ACC112 (cell line): ENCODE measurements at regions not wholly inside any gene's neighbourhood (a gene's known extent, or its start where the extent isn't known, plus 50 kb on each side); places are given as distances from the start of the nearest gene placed in this dataset.
"Not testable (repeated sequence)": the region's sequence is repeated elsewhere in the genome, so short reads cannot be mapped to it uniquely, and the experiment has no call there.

Experiments
- H2AFZ ChIP-seq: fragments of 200-600 bp; sonication (generic); one replicate; pipeline ENCODE4 v1.6.0; 2017; ENCODE audit warnings: antibody characterized with exemption, low read length; ENCODE audit not compliant: unreplicated experiment
- H3K27ac ChIP-seq: fragments of 200-600 bp; sonication (generic); 2 replicates; pipeline ENCODE4 v1.5.1; 2014; ENCODE audit warnings: low read depth, mild to moderate bottlenecking, antibody characterized with exemption, low read length, moderate library complexity
- H3K27me3 ChIP-seq: fragments of 200-600 bp; sonication (generic); 2 replicates; pipeline ENCODE4 v1.6.1; 2014; ENCODE audit warnings: mild to moderate bottlenecking, antibody characterized with exemption, low read length, moderate library complexity, mixed read lengths; ENCODE audit not compliant: insufficient read depth
- H3K36me3 ChIP-seq: fragments of 200-600 bp; sonication (generic); 2 replicates; pipeline ENCODE4 v1.6.1; 2016; ENCODE audit warnings: mild to moderate bottlenecking, antibody characterized with exemption, low read length, moderate library complexity, mixed read lengths; ENCODE audit not compliant: insufficient read depth
- H3K4me1 ChIP-seq: fragments of 200-600 bp; sonication (generic); one replicate; pipeline ENCODE4 v1.6.1; 2016; ENCODE audit warnings: low read length, mixed read lengths; ENCODE audit not compliant: insufficient read depth, unreplicated experiment, control insufficient read depth
- H3K4me3 ChIP-seq: fragments of 200-600 bp; sonication (generic); 2 replicates; pipeline ENCODE4 v1.5.1; 2014; ENCODE audit warnings: mild to moderate bottlenecking, low read depth, low read length
- H3K79me2 ChIP-seq: fragments of 200-600 bp; sonication (generic); one replicate; pipeline ENCODE4 v1.6.0; 2016; ENCODE audit warnings: low read length; ENCODE audit not compliant: control insufficient read depth, unreplicated experiment, insufficient read depth

DNA sequence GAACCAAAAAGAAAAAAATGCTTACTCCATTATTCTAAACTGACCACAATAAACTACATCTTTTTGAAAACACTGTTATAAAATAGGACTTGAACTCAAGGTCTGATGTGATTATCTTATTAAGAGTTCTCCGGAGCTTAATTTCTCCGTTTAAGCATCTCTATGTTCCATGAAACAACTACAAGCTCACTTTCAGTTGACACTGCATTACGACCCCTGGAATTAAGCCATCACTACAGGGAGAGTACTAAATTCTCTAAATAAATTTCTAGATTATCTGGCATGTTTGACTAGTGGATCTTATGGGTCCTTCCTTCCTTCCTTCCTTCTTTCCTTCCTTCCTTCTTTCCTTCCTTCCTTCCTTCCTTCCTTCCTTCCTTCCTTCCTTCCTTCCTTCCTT is 249.0 kb downstream of the IKZF2 start:
- Histone ChIP-seq H3K36me3 (no peaks in the 10 kb centered on the region), H3K27me3 (no peaks in the 10 kb centered on the region), H3K4me1 (peaks cover 14% of the 10 kb centered on the region), H3K4me3 (no peak overlapping the region), H2AFZ (no peak overlapping the region), H3K27ac (no peak overlapping the region), H3K79me2 (no peaks in the 10 kb centered on the region)

DNA sequence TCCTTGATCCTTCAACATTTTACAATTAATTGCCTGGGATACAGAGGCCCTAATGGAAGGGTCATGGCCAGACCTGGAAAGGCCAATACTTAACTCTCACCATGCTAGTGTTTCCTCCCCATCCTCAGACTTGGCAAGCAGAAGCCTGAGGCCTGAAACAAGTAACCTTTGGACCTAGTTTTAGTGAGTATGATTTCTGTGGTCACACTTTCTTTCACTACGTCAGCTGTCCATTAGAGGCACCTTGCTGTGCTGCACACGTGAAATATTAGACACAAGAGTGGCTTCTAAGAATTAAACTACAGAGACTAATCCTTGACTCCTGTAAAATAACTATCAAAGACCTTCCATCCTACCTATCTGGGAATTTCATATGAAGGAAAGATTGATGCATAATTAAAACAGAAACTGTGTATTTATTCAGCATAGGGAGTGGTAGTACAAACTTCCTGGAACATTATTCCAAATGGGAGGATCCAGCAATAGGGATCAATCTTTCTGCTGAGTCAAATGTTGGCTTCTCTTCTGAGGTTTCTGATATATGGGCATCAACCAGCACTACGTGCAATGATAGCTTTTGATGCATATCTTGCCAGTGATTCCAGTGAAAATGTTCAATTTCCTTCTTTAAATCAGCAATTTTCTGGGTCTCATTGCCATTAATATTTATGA is 249.7 kb downstream of the IKZF2 start:
- Histone ChIP-seq H3K4me1 (peaks cover 14% of the 10 kb centered on the region), H3K27ac (no peak overlapping the region), H3K36me3 (no peaks in the 10 kb centered on the region), H3K4me3 (no peak overlapping the region), H3K27me3 (no peaks in the 10 kb centered on the region), H3K79me2 (no peaks in the 10 kb centered on the region), H2AFZ (no peak overlapping the region)

DNA sequence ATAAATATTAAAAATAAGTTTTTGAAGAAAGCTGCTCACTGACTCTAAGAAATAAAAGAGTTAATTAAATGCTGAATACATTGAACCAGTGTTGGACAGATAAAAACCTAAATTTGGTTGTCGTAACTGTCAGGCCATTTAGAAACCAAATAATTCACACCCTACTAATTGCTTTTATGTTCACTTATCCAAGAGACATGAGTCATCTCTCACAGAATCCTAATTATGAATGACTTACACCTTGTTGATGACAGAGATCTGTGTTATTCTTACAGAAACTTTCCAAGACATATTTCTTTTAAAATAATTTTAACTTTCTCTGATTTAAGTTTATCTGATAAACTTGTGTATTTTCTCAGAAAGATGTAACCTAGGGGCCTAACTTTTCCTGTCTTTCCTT is 250.7 kb downstream of the IKZF2 start:
- Histone ChIP-seq H3K27ac (no peak overlapping the region), H3K36me3 (no peaks in the 10 kb centered on the region), H3K79me2 (no peaks in the 10 kb centered on the region), H2AFZ (no peak overlapping the region), H3K27me3 (no peaks in the 10 kb centered on the region), H3K4me3 (no peak overlapping the region), H3K4me1 (peaks cover 8% of the 10 kb centered on the region)

- Histone ChIP-seq H3K4me1 (no peaks in the 10 kb centered on the region), H3K4me3 (no peak overlapping the region), H2AFZ (no peak overlapping the region), H3K27me3 (no peaks in the 10 kb centered on the region), H3K79me2 (no peaks in the 10 kb centered on the region), H3K27ac (no peak overlapping the region), H3K36me3 (no peaks in the 10 kb centered on the region)
Measured at GRCh38 chr2:212898011-212898410, 253.4 kb downstream of the IKZF2 start.

DNA sequence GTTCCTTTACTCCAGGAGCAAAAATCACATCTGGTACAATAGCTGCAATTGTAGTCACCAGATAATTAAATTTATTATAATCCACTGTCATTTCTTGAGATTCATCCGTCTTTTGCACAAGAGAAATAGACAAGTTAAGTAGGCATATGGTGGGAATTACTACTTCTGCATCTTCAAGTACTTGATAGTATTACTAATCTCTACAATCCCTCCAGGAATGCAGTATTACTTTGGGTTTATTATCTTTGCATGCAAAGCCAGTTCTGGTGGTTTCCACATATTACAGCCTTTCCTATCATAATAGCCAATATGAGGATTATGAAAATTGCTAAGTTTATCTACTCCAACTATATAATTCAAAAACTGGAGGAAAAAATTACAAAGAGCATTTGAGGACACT is 254.1 kb downstream of the IKZF2 start:
- H3K36me3 ChIP-seq, result no peaks in the 10 kb centered on the region
- no peaks in the 10 kb centered on the region for H3K27me3 ChIP-seq
- H3K27ac ChIP-seq, result no peak overlapping the region
- no peaks in the 10 kb centered on the region for H3K79me2 ChIP-seq
- no peak overlapping the region for H3K4me3 ChIP-seq
- no peak overlapping the region for H2AFZ ChIP-seq
- no peaks in the 10 kb centered on the region for H3K4me1 ChIP-seq

DNA sequence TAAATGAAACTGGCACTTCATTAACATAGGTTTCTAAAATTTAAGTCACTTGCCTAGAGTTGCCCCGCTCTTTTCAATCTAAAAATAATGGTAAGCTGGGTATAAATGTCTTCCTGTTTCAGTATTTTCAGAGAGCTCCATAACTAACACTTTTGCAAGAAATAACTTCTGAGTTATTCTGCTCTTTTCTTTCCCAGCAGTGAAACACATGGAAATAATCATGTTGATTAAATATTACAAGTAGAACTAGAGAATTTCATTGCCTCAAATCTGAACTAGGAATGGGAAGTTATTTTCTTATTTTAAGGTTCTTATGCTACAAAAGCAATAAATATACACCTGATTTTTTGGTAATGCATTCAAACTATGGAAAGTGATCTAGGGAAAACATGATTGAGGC is 257.4 kb downstream of the IKZF2 start:
- no peak overlapping the region for H2AFZ ChIP-seq
- H3K27me3 ChIP-seq, result no peaks in the 10 kb centered on the region
- H3K79me2 ChIP-seq, result no peaks in the 10 kb centered on the region
- H3K27ac ChIP-seq, result no peak overlapping the region
- H3K4me3 ChIP-seq, result no peak overlapping the region
- H3K36me3 ChIP-seq, result no peaks in the 10 kb centered on the region
- no peaks in the 10 kb centered on the region for H3K4me1 ChIP-seq

GRCh38 chr2:212893216-212893615 is 258.2 kb downstream of the IKZF2 start:
- H3K79me2 ChIP-seq, result no peaks in the 10 kb centered on the region
- no peak overlapping the region for H3K27ac ChIP-seq
- H3K4me1 ChIP-seq, result no peaks in the 10 kb centered on the region
- no peak overlapping the region for H3K4me3 ChIP-seq
- H2AFZ ChIP-seq, result no peak overlapping the region
- no peaks in the 10 kb centered on the region for H3K27me3 ChIP-seq
- H3K36me3 ChIP-seq, result no peaks in the 10 kb centered on the region

DNA sequence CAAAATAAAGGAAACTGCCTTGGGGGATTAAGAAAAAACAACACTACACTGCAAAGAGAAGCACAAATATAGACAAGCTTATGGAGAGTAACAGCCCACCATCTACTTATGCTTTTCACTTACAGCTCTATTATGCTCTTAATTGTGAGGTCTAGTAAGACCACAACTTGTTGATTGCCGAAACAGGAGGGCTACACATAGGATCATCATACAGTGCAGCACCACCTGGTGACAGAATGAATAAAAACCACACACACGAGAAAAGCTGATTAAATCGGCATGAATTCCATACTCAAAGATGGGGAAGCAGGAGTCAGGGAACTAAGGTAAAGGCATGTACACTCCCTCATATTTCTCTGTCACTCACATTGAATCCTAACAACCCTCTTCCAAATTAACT is 259.2 kb downstream of the IKZF2 start:
- H3K4me1 ChIP-seq, result no peaks in the 10 kb centered on the region
- H3K4me3 ChIP-seq, result no peak overlapping the region
- H3K36me3 ChIP-seq, result no peaks in the 10 kb centered on the region
- H3K79me2 ChIP-seq, result no peaks in the 10 kb centered on the region
- no peaks in the 10 kb centered on the region for H3K27me3 ChIP-seq
- H2AFZ ChIP-seq, result peak overlapping the region; percentile 59
- no peak overlapping the region for H3K27ac ChIP-seq

DNA sequence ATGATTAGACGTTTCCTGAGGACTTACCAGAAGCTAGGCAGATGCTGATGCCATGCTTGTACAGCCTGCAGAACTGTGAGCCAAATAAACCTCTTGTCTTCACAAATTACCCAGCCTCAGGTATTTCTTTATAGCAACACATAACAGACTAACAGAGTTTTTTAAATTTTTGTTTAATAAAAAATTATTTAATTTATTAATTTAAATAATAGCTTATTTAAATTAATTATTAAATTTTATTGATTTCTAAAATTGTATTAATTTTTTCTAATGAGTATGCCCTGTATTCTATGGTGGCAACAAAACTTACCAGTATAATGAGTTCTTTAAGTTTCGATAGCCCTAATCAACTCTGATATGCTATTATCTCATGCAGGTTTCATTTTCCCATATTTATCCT is 259.8 kb downstream of the IKZF2 start:
- no peaks in the 10 kb centered on the region for H3K36me3 ChIP-seq
- H3K4me1 ChIP-seq, result no peaks in the 10 kb centered on the region
- no peak overlapping the region for H3K4me3 ChIP-seq
- H3K27ac ChIP-seq, result no peak overlapping the region
- H3K79me2 ChIP-seq, result no peaks in the 10 kb centered on the region
- H2AFZ ChIP-seq, result no peak overlapping the region
- H3K27me3 ChIP-seq, result no peaks in the 10 kb centered on the region

DNA sequence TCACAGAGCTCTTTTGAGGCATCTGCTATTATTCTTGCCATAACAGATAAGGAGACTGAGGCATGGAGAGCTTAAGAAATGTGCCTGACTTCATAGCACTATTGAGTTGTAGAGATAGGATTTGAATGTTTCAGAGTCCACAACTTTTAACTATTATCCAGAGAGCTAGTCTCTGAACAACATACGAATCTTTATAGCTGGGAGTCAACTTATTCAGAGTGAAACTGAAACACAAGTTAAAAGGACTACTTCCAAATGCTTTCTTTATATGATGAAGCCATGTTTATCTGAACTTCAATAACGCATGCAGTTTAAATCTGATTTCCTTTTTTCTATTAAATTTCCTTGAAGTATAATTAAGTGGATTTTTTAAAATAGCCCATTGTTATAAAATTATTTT is 268.8 kb downstream of the IKZF2 start:
- Histone ChIP-seq H3K4me1 (no peaks in the 10 kb centered on the region), H3K36me3 (no peaks in the 10 kb centered on the region), H2AFZ (no peak overlapping the region), H3K27ac (no peak overlapping the region), H3K27me3 (no peaks in the 10 kb centered on the region), H3K4me3 (no peak overlapping the region), H3K79me2 (no peaks in the 10 kb centered on the region)

GRCh38 chr2:212876556-212876955 is 274.9 kb downstream of the IKZF2 start:
- not testable (repeated sequence) for H3K27ac ChIP-seq, H2AFZ ChIP-seq, H3K4me3 ChIP-seq, H3K27me3 ChIP-seq, H3K36me3 ChIP-seq, H3K79me2 ChIP-seq, H3K4me1 ChIP-seq
